Glutamatergic neuron (in vitro differentiated cells): ENCODE measurements at regions not wholly inside any gene's neighbourhood (a gene's known extent, or its start where the extent isn't known, plus 50 kb on each side); places are given as distances from the start of the nearest gene placed in this dataset.

Experiments used
- DNase-seq: peaks from one replicate; pipeline ENCODE4 v3.0.0; 2022
- H3K27ac Mint-ChIP-seq: one replicate; pipeline ENCODE4 v1.8.0; 2020; ENCODE audit warnings: mild to moderate bottlenecking, mixed read lengths, inconsistent platforms; ENCODE audit not compliant: unreplicated experiment
- H3K27me3 Mint-ChIP-seq: one replicate; pipeline ENCODE4 v1.8.0; 2020; ENCODE audit warnings: mild to moderate bottlenecking, moderate library complexity, mixed read lengths, inconsistent platforms; ENCODE audit not compliant: unreplicated experiment
- H3K36me3 Mint-ChIP-seq: one replicate; pipeline ENCODE4 v1.8.0; 2020; ENCODE audit warnings: mild to moderate bottlenecking, mixed read lengths, inconsistent platforms; ENCODE audit not compliant: unreplicated experiment
- H3K4me1 Mint-ChIP-seq: one replicate; pipeline ENCODE4 v1.8.0; 2020; ENCODE audit warnings: mild to moderate bottlenecking, low read depth, mixed read lengths, inconsistent platforms; ENCODE audit not compliant: unreplicated experiment
- H3K4me3 Mint-ChIP-seq: one replicate; pipeline ENCODE4 v1.8.0; 2020; ENCODE audit warnings: mild to moderate bottlenecking, mixed read lengths, inconsistent platforms; ENCODE audit not compliant: unreplicated experiment
- H3K9me3 Mint-ChIP-seq: one replicate; pipeline ENCODE4 v1.8.0; 2020; ENCODE audit warnings: mild to moderate bottlenecking, moderate library complexity, mixed read lengths, inconsistent platforms; ENCODE audit not compliant: unreplicated experiment
- TF ChIP-seq, protein P1 (sequence below): fragments of 200-600 bp; sonication (generic); IDR thresholded peaks from one replicate; pipeline ENCODE4 v1.5.0; 2021; ENCODE audit not compliant: partially characterized antibody, unreplicated experiment

DNA sequence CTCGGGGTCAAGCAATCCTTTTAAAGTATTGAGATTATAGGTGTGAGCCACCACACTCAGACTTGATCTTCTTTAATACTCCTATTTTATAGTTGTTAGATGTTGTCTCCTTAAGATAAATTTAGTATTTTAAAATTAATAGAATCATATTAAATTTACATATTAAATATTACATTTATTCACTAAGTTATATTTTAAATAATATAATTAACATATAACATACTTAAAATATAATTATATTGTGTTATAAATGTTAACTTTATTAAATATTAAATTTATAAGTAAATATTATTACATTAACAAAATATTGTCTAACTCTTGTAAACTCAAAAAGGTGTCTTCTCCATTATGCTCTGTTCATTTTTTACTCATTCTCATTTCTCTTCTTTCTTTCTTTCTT, 675.9 kb upstream of the ADGRL4 start:
- no peaks in the 10 kb centered on the region for H3K9me3 Mint-ChIP-seq
- no peak overlapping the region for H3K4me3 Mint-ChIP-seq
- H3K4me1 Mint-ChIP-seq = no peaks in the 10 kb centered on the region
- no peak overlapping the region for H3K27ac Mint-ChIP-seq
- TF ChIP-seq, protein P1, sequence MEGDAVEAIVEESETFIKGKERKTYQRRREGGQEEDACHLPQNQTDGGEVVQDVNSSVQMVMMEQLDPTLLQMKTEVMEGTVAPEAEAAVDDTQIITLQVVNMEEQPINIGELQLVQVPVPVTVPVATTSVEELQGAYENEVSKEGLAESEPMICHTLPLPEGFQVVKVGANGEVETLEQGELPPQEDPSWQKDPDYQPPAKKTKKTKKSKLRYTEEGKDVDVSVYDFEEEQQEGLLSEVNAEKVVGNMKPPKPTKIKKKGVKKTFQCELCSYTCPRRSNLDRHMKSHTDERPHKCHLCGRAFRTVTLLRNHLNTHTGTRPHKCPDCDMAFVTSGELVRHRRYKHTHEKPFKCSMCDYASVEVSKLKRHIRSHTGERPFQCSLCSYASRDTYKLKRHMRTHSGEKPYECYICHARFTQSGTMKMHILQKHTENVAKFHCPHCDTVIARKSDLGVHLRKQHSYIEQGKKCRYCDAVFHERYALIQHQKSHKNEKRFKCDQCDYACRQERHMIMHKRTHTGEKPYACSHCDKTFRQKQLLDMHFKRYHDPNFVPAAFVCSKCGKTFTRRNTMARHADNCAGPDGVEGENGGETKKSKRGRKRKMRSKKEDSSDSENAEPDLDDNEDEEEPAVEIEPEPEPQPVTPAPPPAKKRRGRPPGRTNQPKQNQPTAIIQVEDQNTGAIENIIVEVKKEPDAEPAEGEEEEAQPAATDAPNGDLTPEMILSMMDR = no peak
- DNase-seq = no peak
- no peaks in the 10 kb centered on the region for H3K27me3 Mint-ChIP-seq
- H3K36me3 Mint-ChIP-seq = no peaks in the 10 kb centered on the region

DNA sequence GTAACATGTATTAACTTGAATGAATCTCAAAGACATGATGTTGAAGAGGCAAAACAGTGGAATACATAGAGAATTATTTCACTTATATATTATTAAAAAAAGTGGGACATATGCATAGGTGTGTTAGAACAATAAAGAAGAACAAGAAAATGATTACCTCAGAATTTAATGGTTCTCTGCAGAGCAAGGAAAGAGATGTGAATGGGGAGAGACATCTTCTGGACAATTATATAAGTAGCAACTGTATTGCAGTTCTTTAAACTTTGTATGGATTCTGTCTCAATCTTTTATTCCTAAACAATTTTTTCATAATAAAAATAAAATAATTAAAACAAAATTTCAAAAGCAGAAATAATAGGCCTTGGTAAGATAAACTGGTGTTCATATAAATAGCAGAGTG, 674.9 kb upstream of the ADGRL4 start:
- Mint-ChIP-seq H3K36me3 (no peaks in the 10 kb centered on the region), H3K9me3 (no peaks in the 10 kb centered on the region), H3K4me1 (no peaks in the 10 kb centered on the region), H3K27me3 (no peaks in the 10 kb centered on the region), H3K4me3 (no peak overlapping the region), H3K27ac (no peak overlapping the region)
- DNase-seq = no peak
- TF ChIP-seq, protein P1 = no peak

GRCh38 chr1:79679916-79680315, 673.4 kb upstream of the ADGRL4 start:
- TF ChIP-seq, protein P1 = no peak
- Mint-ChIP-seq H3K36me3 (no peaks in the 10 kb centered on the region), H3K4me1 (no peaks in the 10 kb centered on the region), H3K27ac (no peak overlapping the region), H3K27me3 (no peaks in the 10 kb centered on the region), H3K4me3 (no peak overlapping the region), H3K9me3 (no peaks in the 10 kb centered on the region)
- no peak for DNase-seq

DNA sequence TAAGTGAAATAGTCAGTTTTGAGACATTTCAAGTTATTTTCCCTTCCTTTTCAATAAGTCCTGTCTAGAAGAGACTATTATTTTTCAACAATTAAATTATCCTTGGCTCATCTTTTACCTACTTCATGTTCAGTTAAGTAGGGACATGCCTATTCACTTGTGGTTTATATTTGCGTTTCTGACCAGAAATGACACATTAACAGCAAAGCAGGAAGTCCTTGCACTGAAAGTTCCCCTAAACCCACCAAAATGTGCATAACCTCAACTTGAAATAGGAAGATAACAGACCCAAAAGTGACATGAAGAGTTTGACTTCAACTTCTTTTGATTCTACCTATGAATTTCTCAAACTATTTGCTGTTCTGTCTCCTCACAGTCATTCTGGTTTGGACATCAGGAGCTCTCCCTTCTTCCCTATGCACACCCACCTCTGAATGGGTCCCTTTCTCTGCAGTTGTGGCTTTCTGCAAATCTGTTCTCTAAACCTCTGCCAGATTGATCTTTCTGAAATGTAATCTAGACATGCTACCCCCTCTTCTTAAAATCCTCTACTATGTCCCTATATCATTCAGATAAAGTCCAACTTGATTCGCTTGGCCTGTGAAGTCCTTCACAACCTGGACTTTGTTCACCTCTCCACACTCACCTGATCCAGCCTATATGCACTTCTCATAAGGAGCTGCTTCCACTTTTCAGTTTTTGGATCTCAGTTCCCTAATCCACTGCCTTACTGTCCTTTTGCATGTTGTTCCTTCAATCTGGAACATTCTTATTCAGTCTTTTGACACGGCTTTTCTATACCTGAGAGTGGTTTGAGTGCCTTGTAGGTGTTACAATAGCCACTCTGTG, 661.5 kb upstream of the ADGRL4 start:
- TF ChIP-seq, protein P1 = no peak
- Mint-ChIP-seq H3K4me3 (no peak overlapping the region), H3K36me3 (no peaks in the 10 kb centered on the region), H3K4me1 (no peaks in the 10 kb centered on the region), H3K27ac (no peak overlapping the region), H3K27me3 (no peaks in the 10 kb centered on the region), H3K9me3 (no peaks in the 10 kb centered on the region)
- no peak for DNase-seq

DNA sequence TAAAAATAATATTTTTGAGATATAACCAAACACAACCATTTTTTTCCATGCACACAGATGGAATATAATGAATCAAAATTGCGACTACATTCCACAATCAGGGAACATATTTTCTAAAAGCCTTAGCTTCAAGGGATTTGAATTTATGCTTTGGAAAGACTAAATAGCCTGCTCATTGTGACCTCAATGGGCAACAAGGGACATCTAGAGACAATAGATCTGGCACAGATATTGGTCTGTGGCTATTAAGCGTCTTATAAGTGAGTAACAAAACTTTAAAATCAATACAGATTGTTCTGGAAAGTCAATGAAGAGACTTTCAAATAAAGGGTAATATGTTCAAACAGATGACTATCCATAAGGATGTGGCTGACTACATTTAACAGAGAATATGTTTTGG, 660.6 kb upstream of the ADGRL4 start:
- H3K4me3 Mint-ChIP-seq = no peak overlapping the region
- H3K9me3 Mint-ChIP-seq = no peaks in the 10 kb centered on the region
- H3K27me3 Mint-ChIP-seq = no peaks in the 10 kb centered on the region
- no peaks in the 10 kb centered on the region for H3K4me1 Mint-ChIP-seq
- no peaks in the 10 kb centered on the region for H3K36me3 Mint-ChIP-seq
- no peak for DNase-seq
- TF ChIP-seq, protein P1 = no peak
- H3K27ac Mint-ChIP-seq = no peak overlapping the region
